HCT116 (cell line): ENCODE measurements at regions not wholly inside any gene's neighbourhood (a gene's known extent, or its start where the extent isn't known, plus 50 kb on each side); places are given as distances from the start of the nearest gene placed in this dataset.

Source experiments
- CTCF ChIP-seq, 3 experiments: fragments of 200-600 bp in 1 of 3; sonication (generic) in 1 of 3; IDR thresholded peaks in 2 of 3; conservative IDR thresholded peaks in 1 of 3; 2 replicates each; pipeline ENCODE4 v1.5.1; 2012 to 2017; ENCODE audit warnings: low read depth in 2 of 3, low read length in 2 of 3, antibody characterized with exemption in 1 of 3, borderline replicate concordance in 1 of 3, control low read depth in 1 of 3, mild to moderate bottlenecking in 1 of 3, mixed read lengths in 1 of 3, mixed run types in 1 of 3, moderate library complexity in 1 of 3; ENCODE audit not compliant: insufficient read depth in 1 of 3
- SRF ChIP-seq: IDR thresholded peaks from 2 replicates; pipeline ENCODE4 v1.6.1; 2012; ENCODE audit warnings: low read depth

GRCh38 chr20:51206032-51206662, 183.2 kb upstream of the KCNG1 start:
- no peak for TF ChIP-seq CTCF (IDR thresholded peaks at IDR 0.05 in 2 of 3, conservative IDR thresholded peaks at IDR 0.05 in 1 of 3; ENCODE audit: borderline replicate concordance in 1 of 3, insufficient read depth in 1 of 3, low read depth in 2 of 3, low read length in 2 of 3)
- no peak for TF ChIP-seq SRF
